GM12873 (cell line): ENCODE measurements at regions not wholly inside any gene's neighbourhood (a gene's known extent, or its start where the extent isn't known, plus 50 kb on each side); places are given as distances from the start of the nearest gene placed in this dataset.

Experiments used
- TF ChIP-seq, protein P1 (sequence below): IDR thresholded peaks from 2 replicates; pipeline ENCODE4 v1.5.1; 2012; ENCODE audit warnings: low read depth, mild to moderate bottlenecking, moderate library complexity, low read length, control low read depth; ENCODE audit not compliant: insufficient read depth; ENCODE audit errors: missing control alignments

- TF ChIP-seq, protein P1, sequence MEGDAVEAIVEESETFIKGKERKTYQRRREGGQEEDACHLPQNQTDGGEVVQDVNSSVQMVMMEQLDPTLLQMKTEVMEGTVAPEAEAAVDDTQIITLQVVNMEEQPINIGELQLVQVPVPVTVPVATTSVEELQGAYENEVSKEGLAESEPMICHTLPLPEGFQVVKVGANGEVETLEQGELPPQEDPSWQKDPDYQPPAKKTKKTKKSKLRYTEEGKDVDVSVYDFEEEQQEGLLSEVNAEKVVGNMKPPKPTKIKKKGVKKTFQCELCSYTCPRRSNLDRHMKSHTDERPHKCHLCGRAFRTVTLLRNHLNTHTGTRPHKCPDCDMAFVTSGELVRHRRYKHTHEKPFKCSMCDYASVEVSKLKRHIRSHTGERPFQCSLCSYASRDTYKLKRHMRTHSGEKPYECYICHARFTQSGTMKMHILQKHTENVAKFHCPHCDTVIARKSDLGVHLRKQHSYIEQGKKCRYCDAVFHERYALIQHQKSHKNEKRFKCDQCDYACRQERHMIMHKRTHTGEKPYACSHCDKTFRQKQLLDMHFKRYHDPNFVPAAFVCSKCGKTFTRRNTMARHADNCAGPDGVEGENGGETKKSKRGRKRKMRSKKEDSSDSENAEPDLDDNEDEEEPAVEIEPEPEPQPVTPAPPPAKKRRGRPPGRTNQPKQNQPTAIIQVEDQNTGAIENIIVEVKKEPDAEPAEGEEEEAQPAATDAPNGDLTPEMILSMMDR, result no peak
Measured at GRCh38 chr13:105446197-105446596, 1089.3 kb downstream of the EFNB2 start.

GRCh38 chr13:105445796-105446195 is 1089.7 kb downstream of the EFNB2 start:
- TF ChIP-seq, protein P1, result no peak

DNA sequence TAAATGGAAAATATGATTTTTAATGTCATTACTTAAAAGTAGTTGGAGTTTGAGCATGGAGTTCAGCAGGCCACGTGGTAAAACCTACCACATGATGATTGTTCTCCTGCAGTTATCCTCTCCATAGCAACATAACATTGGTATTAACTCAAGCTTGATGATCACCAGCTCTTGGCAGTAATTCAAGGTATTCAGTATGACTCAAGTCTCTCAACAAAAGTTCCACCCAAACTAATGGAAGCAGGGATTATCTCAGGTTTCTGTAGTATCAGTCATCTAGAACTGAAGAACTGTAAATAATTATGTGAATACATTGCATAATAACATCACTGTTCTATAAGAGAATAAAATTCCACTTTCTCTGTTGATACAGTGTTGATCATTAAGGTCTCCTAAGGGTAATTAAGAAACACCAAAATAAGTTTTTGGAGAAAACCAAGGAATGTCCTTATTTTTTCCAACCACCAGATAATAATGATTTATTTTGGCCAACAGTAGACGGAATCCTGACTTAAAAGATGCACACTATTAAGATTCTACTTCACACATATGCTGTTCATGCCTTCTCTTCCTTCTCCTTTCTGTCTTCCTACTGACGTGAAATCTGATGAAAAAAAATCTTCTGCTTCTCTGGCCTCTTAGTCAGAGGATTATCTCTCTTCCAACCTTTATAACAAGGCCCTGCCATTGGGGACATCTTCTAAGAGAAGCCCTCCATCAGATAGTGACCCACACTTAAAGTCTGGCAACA is 1092.3 kb downstream of the EFNB2 start:
- TF ChIP-seq, protein P1, result no peak

- TF ChIP-seq, protein P1, result no peak
Measured at GRCh38 chr13:105442040-105442439, 1093.4 kb downstream of the EFNB2 start.

DNA sequence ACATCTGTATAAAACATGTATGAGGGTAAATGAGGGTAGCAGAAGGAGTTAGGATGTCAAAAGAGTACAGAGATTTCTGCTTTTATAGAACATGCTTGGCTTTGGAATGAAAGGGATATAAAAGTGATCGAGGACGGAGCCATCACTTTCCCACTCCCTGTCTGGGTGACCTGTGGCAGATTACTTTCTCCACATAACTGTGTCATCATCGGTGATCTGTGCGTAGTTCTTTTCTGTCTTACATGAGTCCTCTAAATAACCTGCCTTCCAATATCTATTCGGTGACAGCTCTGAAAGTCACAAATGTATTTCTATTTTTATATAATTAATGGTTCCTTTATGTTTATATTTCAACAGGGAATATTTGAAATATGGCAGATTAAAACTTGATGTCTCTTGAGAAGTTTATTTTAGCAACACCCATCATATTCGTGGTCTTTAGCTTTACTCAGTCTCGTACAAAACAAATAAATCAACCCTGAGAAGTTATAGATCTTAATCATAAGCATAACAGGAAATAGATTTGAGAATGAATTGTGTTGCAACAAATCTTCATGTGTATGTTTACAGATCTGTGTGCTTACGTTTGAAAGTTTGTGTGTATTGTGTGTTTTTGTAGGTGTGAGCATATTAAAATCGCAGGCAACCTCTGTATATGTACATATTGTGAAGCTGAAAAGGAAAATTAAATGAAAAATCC is 1094.3 kb downstream of the EFNB2 start:
- TF ChIP-seq, protein P1, result no peak

GRCh38 chr13:105436943-105437342 is 1098.5 kb downstream of the EFNB2 start:
- TF ChIP-seq, protein P1, result no peak

DNA sequence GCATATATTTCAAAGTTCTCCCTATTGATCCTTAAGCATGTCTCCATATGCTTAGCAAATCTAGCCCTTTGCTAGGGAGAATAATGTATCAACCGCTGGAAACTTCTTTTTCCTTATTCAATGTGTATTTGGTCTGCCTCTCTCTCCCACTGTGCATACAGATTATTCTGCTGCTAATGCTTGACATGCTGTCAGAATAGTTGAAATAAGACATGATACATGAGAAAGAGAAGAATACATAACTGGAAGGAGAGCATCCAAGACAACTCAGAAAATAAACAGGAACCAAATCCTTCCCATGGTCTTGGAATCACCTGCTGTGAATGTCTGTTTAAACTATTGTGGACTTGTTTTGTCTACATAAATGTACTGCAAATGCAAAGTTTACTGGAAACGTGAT is 1103.0 kb downstream of the EFNB2 start:
- TF ChIP-seq, protein P1, result no peak
